ENCODE measurements at regions not wholly inside any gene's neighbourhood (a gene's known extent, or its start where the extent isn't known, plus 50 kb on each side); places are given as distances from the start of the nearest gene placed in this dataset.
"Not testable (repeated sequence)": the region's sequence is repeated elsewhere in the genome, so short reads cannot be mapped to it uniquely, and the experiment has no call there.

- Histone ChIP-seq H3K9me3 (peaks cover 0 to 6% (median 4%) of the 10 kb centered on the region in 4 donors), H3K36me3 (no peaks in the 10 kb centered on the region), H3K4me1 (peaks cover 0 to 6% (median 2%) of the 10 kb centered on the region in 4 donors), H3K4me3 (no peak overlapping the region), H3K27me3 (no peaks in the 10 kb centered on the region), H3K27ac (no peak overlapping the region)
- TF ChIP-seq POLR2AphosphoS5 (IDR thresholded peaks at IDR 0.05) (no peak), CTCF (IDR thresholded peaks at IDR 0.05) (no peak), EP300 (IDR thresholded peaks at IDR 0.05) (no peak), POLR2A (IDR thresholded peaks at IDR 0.05) (no peak)
- 31 to 42% methylated on average over 8 to 12 of the region's 12 CpGs for WGBS, 2 donors
- no peak for ATAC-seq (ENCODE audit: low FRiP score in 2 of 2)
- DNase-seq: no peak
Observed at GRCh38 chr9:124125651-124125977, 114.0 kb downstream of the LHX2 start.

GRCh38 chr9:124126648-124127646 is 115.4 kb downstream of the LHX2 start:
- H3K27me3 ChIP-seq: no peaks in the 10 kb centered on the region
- no peak overlapping the region for H3K27ac ChIP-seq
- no peak overlapping the region for H3K4me3 ChIP-seq
- DNase-seq: peak; percentile 78 to 79
- no peaks in the 10 kb centered on the region for H3K36me3 ChIP-seq
- H3K9me3 ChIP-seq: peaks cover 0 to 4% (median under 1%) of the 10 kb centered on the region in 4 donors
- WGBS, 2 donors: 35 to 51% methylated on average over 11 to 17 of the region's 19 CpGs
- peak; percentile 63 to 75 for ATAC-seq (ENCODE audit: low FRiP score in 2 of 2)
- peaks cover 0 to 6% (median 2%) of the 10 kb centered on the region in 4 donors for H3K4me1 ChIP-seq
- TF ChIP-seq CTCF (IDR thresholded peaks at IDR 0.05) (peak; percentile 95 to 99 (median 96)), POLR2A (IDR thresholded peaks at IDR 0.05) (no peak)

GRCh38 chr9:124128568-124129166 is 117.1 kb downstream of the LHX2 start:
- H3K27ac ChIP-seq: no peak overlapping the region
- peaks cover 0 to 6% (median 2%) of the 10 kb centered on the region in 4 donors for H3K4me1 ChIP-seq
- no peak overlapping the region for H3K4me3 ChIP-seq
- H3K36me3 ChIP-seq: no peaks in the 10 kb centered on the region
- no peaks in the 10 kb centered on the region for H3K9me3 ChIP-seq
- DNase-seq (no peak), ATAC-seq (ENCODE audit: low FRiP score in 2 of 2) (no peak)
- H3K27me3 ChIP-seq: no peaks in the 10 kb centered on the region
- 72 to 76% methylated on average over 11 to 12 of the region's 12 CpGs for WGBS, 2 donors
- TF ChIP-seq CTCF (IDR thresholded peaks at IDR 0.05) (no peak), POLR2A (IDR thresholded peaks at IDR 0.05) (no peak), EP300 (IDR thresholded peaks at IDR 0.05) (no peak), POLR2AphosphoS5 (IDR thresholded peaks at IDR 0.05) (no peak)

- no peaks in the 10 kb centered on the region for H3K27me3 ChIP-seq
- H3K9me3 ChIP-seq: no peaks in the 10 kb centered on the region
- peak in 1 of 2 donors; percentile 8 for ATAC-seq (ENCODE audit: low FRiP score in 2 of 2)
- DNase-seq: no peak
- peaks cover 0 to 6% (median 2%) of the 10 kb centered on the region in 4 donors for H3K4me1 ChIP-seq
- H3K36me3 ChIP-seq: no peaks in the 10 kb centered on the region
- no peak overlapping the region for H3K4me3 ChIP-seq
- TF ChIP-seq POLR2A (IDR thresholded peaks at IDR 0.05) (no peak), CTCF (IDR thresholded peaks at IDR 0.05) (no peak), POLR2AphosphoS5 (IDR thresholded peaks at IDR 0.05) (no peak), EP300 (IDR thresholded peaks at IDR 0.05) (no peak)
- WGBS, 2 donors: 72 to 77% methylated on average over 14 to 17 of the region's 18 CpGs
- H3K27ac ChIP-seq: no peak overlapping the region
Observed at GRCh38 chr9:124130277-124131075, 118.9 kb downstream of the LHX2 start.

GRCh38 chr9:124131518-124131917 is 120.0 kb downstream of the LHX2 start:
- not testable (repeated sequence) for H3K9me3 ChIP-seq; H3K36me3 ChIP-seq; H3K4me1 ChIP-seq; ATAC-seq (ENCODE audit: low FRiP score in 2 of 2); H3K27ac ChIP-seq; H3K27me3 ChIP-seq; DNase-seq; H3K4me3 ChIP-seq
- WGBS, 2 donors: 89 to 90% methylated on average over 7 of the region's 7 CpGs

Data from upper lobe of left lung (tissue), 6 donors.